ENCODE measurements at regions not wholly inside any gene's neighbourhood (a gene's known extent, or its start where the extent isn't known, plus 50 kb on each side); places are given as distances from the start of the nearest gene placed in this dataset.

DNA sequence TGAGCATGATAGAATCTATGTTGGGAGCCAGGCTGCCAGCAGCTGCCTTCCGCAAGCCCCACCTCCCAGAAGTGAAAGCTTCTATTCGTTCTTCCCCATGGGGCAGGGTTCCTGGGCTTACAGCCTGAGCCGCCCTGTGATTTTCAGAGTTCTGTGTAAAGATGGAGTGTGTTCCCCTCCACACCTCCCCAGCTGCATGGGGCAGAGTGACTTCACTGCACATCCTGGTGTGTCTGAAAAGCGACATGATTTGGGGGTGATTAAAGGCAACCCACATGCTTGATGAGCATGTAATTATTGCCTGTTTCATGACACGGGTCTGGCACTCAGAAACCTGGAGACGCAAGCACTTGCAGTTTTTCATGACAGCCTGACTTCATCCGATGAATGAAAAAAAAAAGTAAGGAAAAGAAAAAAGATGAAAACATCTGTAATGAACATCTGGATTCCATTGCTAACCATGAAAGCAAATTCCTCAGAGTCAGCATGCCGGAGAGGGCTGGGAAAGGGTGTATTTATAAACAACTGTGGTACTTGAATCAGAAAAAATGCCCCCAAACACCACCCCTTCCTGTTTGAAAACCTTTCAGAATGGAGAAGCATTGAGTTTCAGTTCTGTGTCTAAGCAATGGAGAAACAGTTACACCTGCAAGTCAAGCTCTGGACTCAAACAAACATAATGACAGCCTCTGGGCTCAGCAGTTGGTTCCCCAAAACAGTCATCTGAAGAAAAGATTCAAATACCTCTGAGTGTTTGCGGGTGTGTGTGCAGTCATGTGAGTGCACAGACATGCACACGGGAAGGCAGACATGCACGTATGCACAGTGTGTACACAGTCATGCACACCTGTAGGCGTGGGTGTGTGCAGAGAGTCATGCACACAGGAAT lies 266.0 kb downstream of the ENGASE start:
- no peaks in the 10 kb centered on the region for H3K27me3 ChIP-seq
- no peaks in the 10 kb centered on the region for H3K36me3 ChIP-seq
- H3K4me1 ChIP-seq = no peaks in the 10 kb centered on the region
- H3K27ac ChIP-seq = no peak overlapping the region
- intact Hi-C loops (cut with DNase I) = no loop called here
- H3K9me3 ChIP-seq = no peaks in the 10 kb centered on the region
- no peak for DNase-seq (ENCODE audit: low spot score in 2 of 2)
- TF ChIP-seq, protein P1, sequence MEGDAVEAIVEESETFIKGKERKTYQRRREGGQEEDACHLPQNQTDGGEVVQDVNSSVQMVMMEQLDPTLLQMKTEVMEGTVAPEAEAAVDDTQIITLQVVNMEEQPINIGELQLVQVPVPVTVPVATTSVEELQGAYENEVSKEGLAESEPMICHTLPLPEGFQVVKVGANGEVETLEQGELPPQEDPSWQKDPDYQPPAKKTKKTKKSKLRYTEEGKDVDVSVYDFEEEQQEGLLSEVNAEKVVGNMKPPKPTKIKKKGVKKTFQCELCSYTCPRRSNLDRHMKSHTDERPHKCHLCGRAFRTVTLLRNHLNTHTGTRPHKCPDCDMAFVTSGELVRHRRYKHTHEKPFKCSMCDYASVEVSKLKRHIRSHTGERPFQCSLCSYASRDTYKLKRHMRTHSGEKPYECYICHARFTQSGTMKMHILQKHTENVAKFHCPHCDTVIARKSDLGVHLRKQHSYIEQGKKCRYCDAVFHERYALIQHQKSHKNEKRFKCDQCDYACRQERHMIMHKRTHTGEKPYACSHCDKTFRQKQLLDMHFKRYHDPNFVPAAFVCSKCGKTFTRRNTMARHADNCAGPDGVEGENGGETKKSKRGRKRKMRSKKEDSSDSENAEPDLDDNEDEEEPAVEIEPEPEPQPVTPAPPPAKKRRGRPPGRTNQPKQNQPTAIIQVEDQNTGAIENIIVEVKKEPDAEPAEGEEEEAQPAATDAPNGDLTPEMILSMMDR (IDR thresholded peaks at IDR 0.05) = no peak
- H3K4me3 ChIP-seq = no peak overlapping the region

DNA sequence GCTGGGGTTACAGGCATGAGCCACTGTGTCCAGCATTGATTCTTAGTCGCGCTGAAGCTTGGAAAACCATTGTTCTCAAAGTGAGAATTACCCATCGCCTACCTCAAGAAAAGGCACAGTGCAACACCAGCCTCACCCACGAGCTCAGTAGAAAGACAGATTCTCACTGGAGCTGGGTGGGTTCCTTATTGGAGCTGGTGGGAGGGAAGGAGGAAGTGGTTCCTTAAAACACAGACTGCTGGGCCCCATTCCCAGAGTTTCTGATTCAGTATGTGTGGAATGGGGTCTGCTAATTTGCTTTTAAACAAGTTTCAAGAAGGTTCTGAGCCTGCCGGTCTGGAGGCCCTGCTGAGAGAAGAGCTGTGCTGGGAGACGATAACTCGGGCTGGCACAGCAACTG lies 264.7 kb downstream of the ENGASE start:
- Histone ChIP-seq H3K27me3 (no peaks in the 10 kb centered on the region), H3K27ac (no peak overlapping the region), H3K9me3 (no peaks in the 10 kb centered on the region), H3K4me1 (no peaks in the 10 kb centered on the region), H3K4me3 (no peak overlapping the region), H3K36me3 (no peaks in the 10 kb centered on the region)
- TF ChIP-seq, protein P1 (IDR thresholded peaks at IDR 0.05) = no peak
- intact Hi-C loops (cut with DNase I) = no loop called here
- DNase-seq (ENCODE audit: low spot score in 2 of 2) = no peak

DNA sequence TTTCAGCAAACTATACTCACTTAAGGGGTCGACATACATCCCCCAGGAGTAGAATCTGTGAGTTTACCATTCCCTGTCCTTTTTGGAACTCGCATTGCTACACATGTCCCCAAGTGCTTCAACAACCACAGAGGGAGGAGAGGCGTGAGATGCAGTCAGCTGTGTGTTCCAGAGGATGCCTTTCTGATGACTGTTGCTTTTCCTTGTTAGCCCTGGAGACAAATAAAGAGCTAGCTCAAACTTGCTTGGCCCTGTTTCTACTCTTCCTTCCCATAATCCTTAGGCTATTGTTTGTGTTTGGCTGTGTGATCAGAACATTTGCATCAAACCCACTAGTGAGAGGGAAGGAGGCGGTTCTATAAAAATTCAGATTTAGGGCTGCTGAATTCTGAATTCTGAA lies 264.0 kb downstream of the ENGASE start:
- H3K4me3 ChIP-seq = no peak overlapping the region
- H3K27ac ChIP-seq = no peak overlapping the region
- H3K36me3 ChIP-seq = no peaks in the 10 kb centered on the region
- TF ChIP-seq, protein P1 (IDR thresholded peaks at IDR 0.05) = no peak
- no peaks in the 10 kb centered on the region for H3K27me3 ChIP-seq
- intact Hi-C loops (cut with DNase I) = no loop called here
- H3K4me1 ChIP-seq = no peaks in the 10 kb centered on the region
- H3K9me3 ChIP-seq = no peaks in the 10 kb centered on the region
- no peak for DNase-seq (ENCODE audit: low spot score in 2 of 2)

DNA sequence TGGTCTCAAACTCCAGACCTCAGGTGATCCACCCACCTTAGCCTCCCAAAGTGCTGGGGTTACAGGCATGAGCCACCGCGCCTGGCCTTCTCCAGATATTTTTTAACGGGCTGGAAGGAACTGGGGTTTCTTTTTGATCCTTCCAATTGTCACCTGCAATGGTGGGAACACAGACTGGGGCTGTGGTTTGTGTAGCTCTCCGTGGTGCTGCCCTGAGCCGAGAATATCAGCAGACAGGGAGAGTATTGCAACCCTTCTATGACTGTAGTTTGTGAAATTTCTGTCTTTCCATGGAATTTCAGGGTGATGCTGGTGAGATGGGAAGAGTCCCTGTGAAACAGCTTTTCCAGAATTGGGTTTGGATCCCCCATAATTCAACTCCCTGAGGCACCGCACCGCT lies 263.5 kb downstream of the ENGASE start:
- H3K27ac ChIP-seq = no peak overlapping the region
- DNase-seq (ENCODE audit: low spot score in 2 of 2) = no peak
- H3K27me3 ChIP-seq = no peaks in the 10 kb centered on the region
- H3K36me3 ChIP-seq = no peaks in the 10 kb centered on the region
- no peaks in the 10 kb centered on the region for H3K9me3 ChIP-seq
- no peak overlapping the region for H3K4me3 ChIP-seq
- no peaks in the 10 kb centered on the region for H3K4me1 ChIP-seq
- intact Hi-C loops (cut with DNase I) = no loop called here
- TF ChIP-seq, protein P1 (IDR thresholded peaks at IDR 0.05) = no peak

DNA sequence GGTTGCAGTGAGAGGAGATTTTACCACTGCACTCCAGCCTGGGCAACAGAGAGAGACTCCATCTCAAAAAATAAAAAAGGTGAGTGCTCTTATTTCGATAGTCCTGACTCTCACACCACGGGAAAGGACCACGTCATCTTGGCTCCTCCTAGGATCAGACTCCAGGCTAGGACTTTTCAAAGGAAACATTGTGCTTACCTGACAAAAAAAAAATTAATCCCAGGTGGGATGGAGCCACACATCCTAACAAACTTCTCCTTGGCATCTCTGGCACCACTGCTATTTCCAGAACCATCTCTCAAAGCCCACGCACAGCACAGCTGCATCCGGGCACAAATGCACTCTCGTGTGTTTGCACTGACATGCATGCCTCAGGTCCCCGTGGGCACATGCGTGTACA lies 262.4 kb downstream of the ENGASE start:
- intact Hi-C loops (cut with DNase I) = no loop called here
- Histone ChIP-seq H3K4me3 (no peak overlapping the region), H3K27me3 (no peaks in the 10 kb centered on the region), H3K27ac (no peak overlapping the region), H3K9me3 (no peaks in the 10 kb centered on the region), H3K36me3 (no peaks in the 10 kb centered on the region), H3K4me1 (no peaks in the 10 kb centered on the region)
- TF ChIP-seq, protein P1 (IDR thresholded peaks at IDR 0.05) = no peak
- DNase-seq (ENCODE audit: low spot score in 2 of 2) = no peak

All from ascending aorta (tissue), 2 donors.